Skin epidermis (tissue), 12 donors: ENCODE measurements at regions not wholly inside any gene's neighbourhood (a gene's known extent, or its start where the extent isn't known, plus 50 kb on each side); places are given as distances from the start of the nearest gene placed in this dataset.

ENCODE experiments used
- H3K27ac ChIP-seq, 21 experiments: fragments of 200-600 bp; sonication (generic) in 11 of 21; one replicate each; pipeline ENCODE4 v1.5.0; 2020; ENCODE audit warnings: mild to moderate bottlenecking in 3 of 21, inconsistent platforms in 2 of 21, moderate library complexity in 2 of 21
- H3K4me3 ChIP-seq, 7 experiments: fragments of 200-600 bp; sonication (generic) in 2 of 7; one replicate each; pipeline ENCODE4 v1.5.0; 2020; ENCODE audit warnings: inconsistent platforms in 2 of 7, mild to moderate bottlenecking in 2 of 7, moderate library complexity in 1 of 7

DNA sequence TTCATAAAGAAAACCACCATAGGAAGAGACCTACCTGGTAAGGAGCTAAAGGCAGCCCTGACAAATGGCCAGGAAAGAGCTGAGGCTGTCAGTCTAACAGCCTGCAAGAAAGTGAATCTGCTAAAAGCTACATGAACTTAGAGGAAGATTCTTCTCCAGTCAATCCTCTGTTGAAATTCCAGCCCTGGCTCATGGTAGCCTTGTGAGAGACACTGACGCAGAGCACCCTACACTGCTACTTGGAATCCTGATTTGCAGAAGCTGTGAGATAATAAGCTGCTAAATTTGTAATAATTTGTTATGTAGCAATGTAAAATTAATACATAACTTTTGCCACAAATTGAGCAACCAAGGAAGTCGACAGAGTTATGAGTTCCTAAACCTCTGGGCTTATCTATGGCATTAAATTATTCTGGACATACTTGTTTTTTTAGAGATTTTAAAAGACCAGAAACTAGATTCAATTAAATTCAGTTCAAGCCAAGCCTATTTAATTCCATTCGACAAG, 257.0 kb downstream of the ETNK1 start:
- no peak overlapping the region for H3K27ac ChIP-seq
- no peak overlapping the region for H3K4me3 ChIP-seq

DNA sequence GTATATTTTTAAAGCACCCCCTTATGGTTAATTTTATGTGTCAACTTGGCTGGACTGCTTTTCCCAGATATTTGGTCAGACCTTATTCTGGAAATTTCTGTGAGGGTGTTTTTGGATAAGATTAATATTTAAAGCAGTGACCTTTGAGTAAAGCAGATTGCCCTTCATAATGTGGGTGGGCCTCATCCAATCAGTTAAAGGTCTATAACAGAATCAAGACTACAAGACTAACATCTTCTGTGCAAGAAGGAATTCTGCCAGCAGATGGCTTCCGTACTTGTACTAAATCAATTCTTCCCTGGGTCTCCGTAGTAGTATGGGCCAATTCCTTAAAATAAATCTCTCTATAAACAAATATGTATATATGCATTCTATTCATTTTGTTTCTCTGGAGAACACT, 257.6 kb downstream of the ETNK1 start:
- Histone ChIP-seq H3K4me3 (no peak overlapping the region), H3K27ac (no peak overlapping the region)

DNA sequence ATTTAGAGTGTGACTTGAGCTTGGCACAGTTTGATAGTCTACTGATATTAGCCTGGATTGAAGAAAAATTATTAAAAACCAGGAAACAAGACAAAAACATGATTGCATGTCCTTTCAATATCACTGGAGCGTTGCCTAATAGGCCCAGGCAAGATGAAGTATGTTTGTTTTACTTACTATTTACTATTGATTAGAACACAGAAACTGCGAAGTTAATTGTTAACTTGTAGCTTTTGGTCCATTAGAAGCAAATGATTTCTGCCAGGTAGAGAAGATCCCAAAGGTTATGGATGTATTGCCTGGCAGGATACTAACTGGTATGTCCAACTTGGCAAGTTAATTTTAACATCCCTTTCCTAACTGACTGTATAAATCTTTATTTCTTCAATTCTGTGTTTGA, 268.9 kb downstream of the ETNK1 start:
- Histone ChIP-seq H3K4me3 (no peak overlapping the region), H3K27ac (no peak overlapping the region)

DNA sequence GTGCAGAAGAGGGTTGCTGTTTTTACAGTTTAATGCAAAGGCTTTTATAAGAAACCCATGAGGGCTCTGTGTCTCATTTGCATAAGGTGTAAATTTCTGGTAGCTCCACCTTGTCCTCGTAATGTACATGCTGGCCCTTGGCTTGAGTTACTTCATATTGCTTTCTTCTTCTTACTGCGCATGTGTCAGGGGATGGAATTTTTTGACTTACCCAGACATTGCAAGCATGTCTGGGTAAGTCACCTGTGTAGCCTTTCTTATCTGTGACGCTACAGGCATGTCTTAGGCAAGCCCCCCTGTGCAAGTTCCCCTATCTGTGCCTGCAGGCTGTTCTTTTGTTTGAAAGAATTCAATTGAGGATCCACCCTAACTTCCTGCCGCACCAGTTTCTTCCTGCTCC, 274.2 kb downstream of the ETNK1 start:
- Histone ChIP-seq H3K4me3 (no peak overlapping the region), H3K27ac (no peak overlapping the region)

DNA sequence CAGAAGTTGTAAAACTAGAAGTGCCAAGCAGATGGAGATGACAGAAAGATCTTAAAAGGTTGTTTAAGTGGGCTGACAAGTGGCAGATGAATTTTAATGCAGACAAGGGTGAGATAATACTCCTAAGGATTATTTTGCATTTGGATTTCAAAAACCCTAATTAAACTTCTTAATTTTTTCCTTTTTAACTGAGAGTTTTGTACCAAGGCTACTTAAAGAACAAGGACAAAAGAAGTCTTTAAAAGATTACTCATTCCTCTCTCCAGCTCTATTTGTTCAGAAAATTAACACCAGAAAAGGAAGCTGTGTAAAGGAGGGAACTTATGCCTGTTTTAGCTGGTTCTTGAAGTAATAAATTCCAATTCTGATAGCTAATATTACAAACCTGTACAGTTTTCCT, 275.4 kb downstream of the ETNK1 start:
- no peak overlapping the region for H3K27ac ChIP-seq
- H3K4me3 ChIP-seq = no peak overlapping the region

DNA sequence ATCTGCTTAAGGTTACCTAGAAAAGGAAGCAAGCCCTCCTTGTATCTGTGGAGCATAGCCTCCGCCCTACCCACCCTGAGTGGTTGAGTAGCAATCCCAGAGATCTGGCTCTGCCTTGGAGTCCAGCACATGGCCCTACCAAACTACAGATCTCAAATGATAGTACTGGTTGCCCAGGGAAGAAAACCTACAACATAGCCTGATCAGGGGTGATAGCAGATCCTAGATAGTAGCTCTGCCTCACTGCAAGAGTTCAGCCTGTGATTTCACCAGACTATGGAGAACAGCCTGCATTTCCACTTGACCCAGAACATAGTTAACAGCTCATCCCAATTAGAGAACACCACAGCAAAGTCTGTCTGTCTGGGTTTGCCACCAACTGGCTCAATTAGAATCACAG, 279.5 kb downstream of the ETNK1 start:
- Histone ChIP-seq H3K27ac (no peak overlapping the region), H3K4me3 (no peak overlapping the region)

DNA sequence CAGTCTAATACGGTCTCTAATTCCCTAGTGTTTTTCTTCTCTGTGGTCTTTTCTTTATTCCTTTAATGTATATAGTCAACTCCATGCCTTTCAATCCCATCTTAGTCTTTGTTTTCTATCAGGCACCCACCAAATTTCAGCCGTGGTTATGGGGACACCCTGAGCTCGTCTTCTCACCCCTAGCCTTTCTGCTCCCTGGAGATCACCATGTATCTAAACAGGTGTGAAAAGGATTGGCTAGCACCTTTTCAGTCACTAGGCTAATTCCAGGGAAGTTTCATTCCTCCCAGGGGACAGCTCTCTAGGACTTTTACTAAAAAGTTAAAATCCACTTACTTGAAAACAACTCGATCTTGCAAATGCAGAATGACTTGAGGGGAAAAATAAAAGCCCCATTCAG, 291.3 kb downstream of the ETNK1 start:
- no peak overlapping the region for H3K4me3 ChIP-seq
- H3K27ac ChIP-seq = no peak overlapping the region

DNA sequence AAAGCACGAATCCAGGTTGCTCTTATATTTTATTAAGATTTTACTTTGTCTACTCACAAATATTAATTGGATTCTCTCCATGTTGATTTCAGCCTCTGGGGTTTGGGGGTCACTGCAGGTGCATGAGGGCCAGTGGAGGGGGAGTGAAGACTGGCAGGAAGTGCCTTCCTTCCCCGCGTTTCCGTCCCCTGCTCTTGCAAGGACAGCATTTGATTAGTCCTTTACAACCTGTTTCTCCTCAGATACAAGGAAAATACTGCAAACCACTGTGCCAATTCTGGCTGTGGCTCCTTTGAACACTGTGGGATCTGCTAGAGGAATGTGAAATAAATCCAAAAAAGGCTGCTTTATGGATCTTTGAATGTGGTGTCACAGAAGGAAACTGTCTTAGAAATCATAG, 291.8 kb downstream of the ETNK1 start:
- H3K4me3 ChIP-seq = no peak overlapping the region
- H3K27ac ChIP-seq = no peak overlapping the region

DNA sequence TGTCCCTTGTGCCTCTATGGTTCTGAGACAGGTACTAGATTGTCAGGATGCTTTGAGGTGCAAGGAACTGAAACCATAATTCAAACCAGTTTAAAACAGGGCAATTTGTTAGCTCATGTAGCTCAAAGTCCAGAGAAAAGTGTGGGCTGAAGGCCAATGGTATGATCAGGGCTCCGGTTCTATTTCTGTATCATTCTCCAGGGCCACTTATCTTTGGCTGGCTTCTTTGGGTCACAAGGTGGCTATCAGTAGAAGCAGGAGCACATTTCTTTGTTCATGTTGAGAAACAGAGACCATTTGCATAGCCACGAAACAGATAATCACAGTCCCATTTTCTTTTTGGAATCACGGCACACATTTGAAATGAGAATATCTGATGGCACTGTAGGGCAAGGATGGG, 294.9 kb downstream of the ETNK1 start:
- Histone ChIP-seq H3K27ac (no peak overlapping the region), H3K4me3 (no peak overlapping the region)

DNA sequence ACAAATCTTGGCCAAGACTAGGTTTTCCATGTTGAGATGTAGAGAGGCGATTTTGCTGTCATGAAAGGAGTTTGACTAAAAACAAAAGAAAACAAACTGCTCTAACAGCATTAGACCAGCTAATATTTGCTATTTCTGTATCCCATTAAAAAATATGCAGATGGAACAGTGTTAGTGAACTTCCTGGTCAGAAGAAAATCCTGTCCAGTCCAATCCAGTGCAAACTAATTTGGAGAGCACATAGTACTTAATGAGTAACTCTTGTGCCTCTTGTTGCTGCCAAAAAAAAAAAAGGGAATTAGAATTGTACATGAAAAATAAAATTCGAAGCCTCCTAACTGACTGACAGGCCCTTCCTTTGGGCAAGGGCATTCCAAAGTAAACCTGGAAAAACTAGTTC, 298.8 kb downstream of the ETNK1 start:
- Histone ChIP-seq H3K4me3 (no peak overlapping the region), H3K27ac (no peak overlapping the region)

DNA sequence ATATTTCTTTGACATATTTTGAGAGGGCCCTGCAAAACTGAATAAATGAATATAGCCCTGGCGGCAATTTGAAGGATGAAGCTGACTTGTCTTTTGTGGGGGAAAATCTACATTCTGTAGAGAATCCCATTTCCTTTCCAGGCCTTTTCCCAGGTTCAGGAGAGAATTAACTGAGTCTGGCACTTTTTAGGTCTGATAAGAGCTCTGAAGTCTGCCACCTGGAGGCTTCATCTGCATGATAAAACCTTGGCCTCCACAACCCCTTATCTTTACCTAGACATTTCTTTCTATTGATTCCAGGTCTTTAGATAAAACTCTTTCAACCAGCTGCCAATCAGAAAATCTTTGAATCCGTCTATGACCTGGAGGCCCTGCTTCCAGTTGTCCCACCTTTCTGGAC, 299.4 kb downstream of the ETNK1 start:
- Histone ChIP-seq H3K4me3 (no peak overlapping the region), H3K27ac (no peak overlapping the region)

DNA sequence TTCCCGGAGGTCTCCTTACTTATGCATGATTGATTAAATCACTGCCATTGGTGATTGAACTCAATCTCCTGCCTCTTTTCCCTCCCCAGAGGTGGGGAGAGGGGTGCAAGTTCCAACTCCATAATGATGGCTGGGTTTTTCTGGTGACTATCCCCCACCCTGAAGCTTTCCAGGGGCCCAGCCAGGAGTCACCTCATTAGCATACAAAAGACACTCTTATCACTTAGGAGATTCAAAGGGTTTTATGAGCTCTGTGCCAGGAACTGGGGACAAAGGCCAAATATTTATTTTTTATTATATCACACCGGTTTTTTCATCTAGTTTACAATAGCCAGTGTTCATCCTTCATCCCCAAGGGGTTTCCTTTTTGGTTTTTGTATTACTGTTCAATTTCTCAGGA, 300.7 kb downstream of the ETNK1 start:
- no peak overlapping the region for H3K27ac ChIP-seq
- H3K4me3 ChIP-seq = no peak overlapping the region

DNA sequence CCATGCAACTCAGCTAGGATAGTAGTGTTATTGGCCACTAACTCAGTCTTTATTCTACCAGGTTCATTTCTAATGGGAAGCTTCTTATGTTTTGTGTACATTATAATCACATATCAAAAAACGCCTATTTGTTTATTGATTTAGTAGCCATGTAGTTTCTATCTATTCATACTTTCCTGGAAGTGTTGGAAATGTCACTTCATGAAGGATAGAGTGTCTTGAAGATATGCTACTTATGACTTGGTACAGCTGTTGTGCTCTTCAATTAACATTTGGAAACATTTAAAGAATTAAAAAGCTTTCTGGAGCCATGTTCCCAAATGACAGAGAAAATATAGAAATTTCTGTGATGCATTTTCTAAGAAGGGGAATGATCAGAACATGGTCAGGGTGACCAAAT, 307.5 kb downstream of the ETNK1 start:
- H3K27ac ChIP-seq = no peak overlapping the region
- no peak overlapping the region for H3K4me3 ChIP-seq

DNA sequence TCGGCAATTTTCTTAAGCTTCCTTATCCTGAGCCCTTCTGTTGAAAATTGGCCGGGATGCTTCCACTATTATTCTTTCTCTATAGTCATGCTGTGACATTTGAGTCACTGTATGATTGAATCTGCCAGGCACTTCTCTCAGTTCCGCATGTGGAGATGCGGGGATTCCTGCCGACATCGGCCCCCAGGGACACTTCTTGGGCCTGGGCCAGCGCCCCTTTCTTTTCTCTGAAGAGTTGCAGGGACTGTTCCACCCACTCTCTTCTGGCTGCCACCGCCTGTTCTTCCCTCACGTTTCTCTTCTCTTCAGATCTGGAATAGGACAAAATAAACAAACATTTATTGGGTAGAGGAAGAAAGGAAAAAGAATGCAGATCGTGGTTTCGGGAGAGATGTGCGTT, 310.1 kb downstream of the ETNK1 start:
- Histone ChIP-seq H3K4me3 (no peak overlapping the region), H3K27ac (no peak overlapping the region)

DNA sequence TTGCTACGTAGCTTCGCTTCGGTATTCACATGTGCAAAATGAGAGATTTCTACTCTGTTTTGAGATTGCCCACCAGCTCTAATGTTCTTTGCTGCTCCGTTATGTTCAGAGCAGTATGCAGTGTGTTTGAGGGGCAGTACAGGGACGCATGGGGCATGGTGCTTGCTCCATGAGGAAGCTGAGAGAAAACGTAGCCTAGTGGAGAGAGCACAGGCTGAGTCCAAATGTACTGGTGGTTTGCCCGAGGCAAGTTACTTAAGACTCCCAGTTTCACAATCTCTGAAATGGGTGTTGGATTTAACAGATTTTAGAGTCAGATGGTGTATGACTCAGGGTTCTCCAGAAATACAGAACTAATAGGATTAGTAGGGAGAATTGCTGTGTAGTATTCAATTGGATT, 310.5 kb downstream of the ETNK1 start:
- Histone ChIP-seq H3K27ac (no peak overlapping the region), H3K4me3 (no peak overlapping the region)

DNA sequence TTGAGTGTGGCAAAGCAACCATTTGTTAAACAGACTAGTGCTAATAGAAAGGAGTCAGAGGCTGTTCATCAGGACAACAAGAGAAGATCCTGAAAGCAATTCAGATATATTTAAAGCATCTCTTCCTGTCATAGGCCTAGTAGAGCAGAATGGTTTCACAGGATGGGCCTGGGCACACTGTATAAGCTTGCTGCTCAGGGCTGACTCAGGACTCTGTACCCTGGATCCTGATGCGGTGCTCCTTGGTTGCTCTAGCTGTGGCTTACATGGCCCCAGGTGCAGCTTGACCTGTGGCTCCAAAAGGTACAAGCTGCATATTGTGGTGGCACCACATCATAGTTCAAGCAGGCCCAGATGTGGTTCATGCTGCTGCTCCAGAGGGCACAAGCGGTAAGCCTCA, 313.4 kb downstream of the ETNK1 start:
- Histone ChIP-seq H3K4me3 (no peak overlapping the region), H3K27ac (no peak overlapping the region)

DNA sequence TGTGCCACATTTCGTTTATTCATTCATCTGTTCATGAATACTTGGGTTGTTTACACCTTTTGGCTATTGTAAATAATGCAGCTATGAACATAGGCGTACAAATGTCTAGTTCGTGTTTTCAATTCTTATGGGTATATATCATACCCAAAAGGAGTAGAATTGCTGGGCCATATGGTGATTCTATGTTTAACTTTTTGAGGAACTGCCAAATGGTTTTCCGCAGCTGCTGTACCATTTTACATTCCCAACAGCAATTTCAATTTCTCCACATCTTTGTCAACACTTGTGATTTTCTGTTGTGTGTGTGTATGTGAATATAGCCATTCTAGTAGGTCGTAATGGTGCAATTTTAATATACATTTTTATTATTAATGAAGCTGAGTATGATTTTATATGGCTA, 326.2 kb downstream of the ETNK1 start:
- no peak overlapping the region for H3K27ac ChIP-seq
- H3K4me3 ChIP-seq = no peak overlapping the region

DNA sequence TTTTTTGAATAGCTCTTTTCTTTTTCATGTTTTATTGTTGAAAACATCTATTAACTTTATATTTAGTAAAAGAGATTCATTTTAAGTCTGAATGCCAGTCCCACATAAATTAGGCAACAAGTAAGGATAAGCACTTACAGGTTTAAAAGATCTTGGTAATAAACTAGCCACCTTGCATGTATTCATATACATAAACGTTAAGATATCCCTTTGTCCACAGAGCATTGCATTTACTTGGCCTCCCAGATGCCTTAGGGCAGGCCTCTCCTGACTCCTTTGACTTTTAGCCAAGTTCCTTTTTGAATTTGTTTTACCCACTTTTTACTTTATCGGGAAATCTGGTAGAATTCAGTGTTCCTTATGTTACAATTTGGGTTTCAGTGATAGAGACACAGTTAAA, 331.7 kb downstream of the ETNK1 start:
- H3K4me3 ChIP-seq = no peak overlapping the region
- H3K27ac ChIP-seq = no peak overlapping the region

DNA sequence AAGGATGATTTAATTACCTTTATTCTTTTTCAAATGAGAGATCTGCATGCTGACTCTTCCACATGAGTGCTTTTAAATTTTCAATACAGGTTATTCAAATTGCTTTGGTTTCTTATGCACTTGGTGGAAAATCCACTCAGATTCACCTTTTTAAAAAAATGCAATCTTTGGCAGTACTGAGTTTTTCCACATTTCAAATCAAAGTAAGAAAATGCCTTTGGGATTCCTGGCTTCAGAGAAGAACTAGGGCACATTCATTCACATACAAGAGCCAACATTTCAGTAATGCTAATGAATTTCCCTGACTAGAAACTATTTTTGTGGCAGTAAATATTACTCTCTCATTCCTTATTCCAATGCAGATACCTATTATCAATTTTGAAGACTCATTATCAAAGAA, 342.2 kb downstream of the ETNK1 start:
- Histone ChIP-seq H3K4me3 (no peak overlapping the region), H3K27ac (no peak overlapping the region)

DNA sequence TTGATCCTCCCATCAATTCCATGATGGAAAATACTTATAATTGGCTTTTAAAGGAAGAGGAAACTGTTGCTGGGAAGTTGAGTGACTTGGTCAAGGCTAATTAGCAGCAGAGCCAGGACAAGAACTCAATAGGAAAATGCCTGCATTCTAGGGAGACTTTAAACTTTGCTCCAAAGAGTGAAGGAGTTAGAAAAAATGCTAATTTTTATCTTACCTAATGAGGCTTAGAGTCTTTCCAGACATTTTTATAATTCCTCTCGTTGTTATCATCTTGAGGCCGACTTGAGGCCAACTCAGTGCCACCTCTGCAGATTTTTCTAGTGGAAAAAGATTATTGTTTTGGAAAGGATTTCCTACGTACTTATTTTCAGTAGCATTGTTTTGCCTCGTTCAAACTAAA, 344.6 kb downstream of the ETNK1 start:
- Histone ChIP-seq H3K27ac (no peak overlapping the region), H3K4me3 (no peak overlapping the region)

DNA sequence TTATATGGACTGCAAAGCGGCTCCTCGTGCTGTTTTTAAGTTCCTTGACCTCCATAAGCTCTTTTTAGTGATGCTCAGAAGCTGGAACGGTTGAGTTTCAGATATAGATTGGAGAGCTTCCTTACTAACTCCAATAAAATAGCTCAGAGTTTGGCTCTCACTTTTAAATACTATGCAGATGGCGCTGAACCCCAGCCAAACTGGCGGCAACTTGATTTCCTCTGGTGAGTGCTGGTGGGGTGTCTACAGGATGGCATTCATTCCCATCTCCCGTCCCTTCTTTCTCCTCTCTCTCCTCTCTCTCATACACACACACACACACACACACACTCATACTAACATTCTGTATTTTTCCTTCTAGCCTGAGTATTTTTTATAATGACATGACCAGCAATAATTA, 346.3 kb downstream of the ETNK1 start:
- no peak overlapping the region for H3K4me3 ChIP-seq

DNA sequence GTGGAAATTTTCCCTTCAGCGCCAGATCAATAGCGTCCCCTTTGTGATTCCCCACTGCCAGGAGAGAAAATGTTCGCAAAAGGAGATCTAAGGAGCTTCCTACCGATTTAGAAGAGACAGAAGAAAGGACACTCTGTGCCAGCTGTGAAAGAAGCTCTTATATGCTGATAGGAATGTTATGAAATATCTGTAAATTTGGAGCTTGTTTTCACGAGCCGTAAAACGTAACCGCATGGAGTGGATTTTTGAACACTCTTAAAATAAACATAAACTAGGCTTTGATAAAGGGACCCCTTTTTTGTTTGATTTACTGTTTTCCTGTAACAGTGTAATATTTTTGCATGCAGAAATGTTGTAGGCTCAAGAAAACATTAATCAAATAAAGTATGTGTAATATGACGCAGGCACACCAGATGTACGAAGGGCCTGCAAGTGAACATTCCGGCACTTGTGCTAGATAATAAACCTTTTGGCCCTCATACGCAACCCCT, 346.8 kb downstream of the ETNK1 start:
- Histone ChIP-seq H3K27ac (no peak overlapping the region), H3K4me3 (no peak overlapping the region)

More for the DNA sequence above, 346.3 kb downstream of the ETNK1 start:
- no peak overlapping the region for H3K27ac ChIP-seq

DNA sequence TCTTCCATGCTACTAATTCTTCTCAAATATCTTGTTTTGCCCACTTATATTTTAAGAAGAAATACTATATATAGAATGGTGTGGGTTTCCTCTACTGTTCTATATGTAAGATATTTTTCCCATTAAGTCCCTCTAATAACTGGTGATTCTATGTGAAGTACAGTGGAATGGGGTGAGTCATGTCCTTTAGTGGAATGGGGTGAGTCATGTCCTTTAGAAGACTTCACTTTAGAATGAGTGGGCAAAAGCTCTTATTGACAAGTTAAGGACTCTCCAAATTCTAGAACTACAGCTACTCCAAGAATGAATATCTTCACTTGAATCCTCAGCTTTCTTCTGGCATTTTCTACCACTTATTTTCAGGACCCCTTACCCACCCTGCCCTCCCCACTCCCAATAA, 349.9 kb downstream of the ETNK1 start:
- no peak overlapping the region for H3K27ac ChIP-seq
- H3K4me3 ChIP-seq = no peak overlapping the region
